ENCODE measurements at regions not wholly inside any gene's neighbourhood (a gene's known extent, or its start where the extent isn't known, plus 50 kb on each side); places are given as distances from the start of the nearest gene placed in this dataset.

GRCh38 chr14:44589180-44589579, 82.1 kb upstream of the FSCB start:
- TF ChIP-seq CTCF (IDR thresholded peaks at IDR 0.05; ENCODE audit: low read depth, low read length, missing input control), result no peak
- no peak for TF ChIP-seq RXRA (IDR thresholded peaks at IDR 0.05)
- TF ChIP-seq REST (IDR thresholded peaks at IDR 0.05), result no peak
- TF ChIP-seq ATF3 (IDR thresholded peaks at IDR 0.05), result no peak
- no peak for TF ChIP-seq GABPA (IDR thresholded peaks at IDR 0.05 in 1 of 2, conservative IDR thresholded peaks at IDR 0.05 in 1 of 2)
